Loucy (cell line): ENCODE measurements at regions not wholly inside any gene's neighbourhood (a gene's known extent, or its start where the extent isn't known, plus 50 kb on each side); places are given as distances from the start of the nearest gene placed in this dataset.

Experiments
- EZH2phosphoT487 ChIP-seq: fragments of 200-600 bp; IDR thresholded peaks from 2 replicates; pipeline ENCODE4 v1.6.1; 2018; ENCODE audit warnings: antibody characterized with exemption, mild to moderate bottlenecking, moderate library complexity, borderline replicate concordance
- TF ChIP-seq, protein P1 (sequence below): fragments of 200-600 bp; sonication (generic); conservative IDR thresholded peaks from 2 replicates; pipeline ENCODE4 v1.5.1; 2014; ENCODE audit warnings: mild to moderate bottlenecking, antibody characterized with exemption, low read length

DNA sequence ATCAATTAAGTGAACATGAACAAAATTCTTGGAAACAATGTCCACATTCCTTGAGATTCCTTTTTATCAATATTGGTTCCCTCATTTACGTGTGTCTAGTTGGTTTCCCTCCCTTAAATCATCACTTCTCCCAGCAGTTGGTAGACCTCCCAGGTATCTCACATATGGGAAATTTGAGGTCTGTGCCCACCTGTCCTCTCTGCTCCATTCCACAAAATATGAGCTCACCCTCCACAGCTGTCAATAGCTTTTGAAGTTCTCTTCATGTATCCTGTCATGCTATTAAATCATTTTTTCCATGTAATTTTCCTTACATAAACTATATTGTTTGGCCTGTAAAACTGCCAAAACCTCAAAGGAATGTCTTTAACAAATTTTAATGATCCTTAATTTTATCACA, 992.2 kb upstream of the ACVR2A start:
- TF ChIP-seq, protein P1, sequence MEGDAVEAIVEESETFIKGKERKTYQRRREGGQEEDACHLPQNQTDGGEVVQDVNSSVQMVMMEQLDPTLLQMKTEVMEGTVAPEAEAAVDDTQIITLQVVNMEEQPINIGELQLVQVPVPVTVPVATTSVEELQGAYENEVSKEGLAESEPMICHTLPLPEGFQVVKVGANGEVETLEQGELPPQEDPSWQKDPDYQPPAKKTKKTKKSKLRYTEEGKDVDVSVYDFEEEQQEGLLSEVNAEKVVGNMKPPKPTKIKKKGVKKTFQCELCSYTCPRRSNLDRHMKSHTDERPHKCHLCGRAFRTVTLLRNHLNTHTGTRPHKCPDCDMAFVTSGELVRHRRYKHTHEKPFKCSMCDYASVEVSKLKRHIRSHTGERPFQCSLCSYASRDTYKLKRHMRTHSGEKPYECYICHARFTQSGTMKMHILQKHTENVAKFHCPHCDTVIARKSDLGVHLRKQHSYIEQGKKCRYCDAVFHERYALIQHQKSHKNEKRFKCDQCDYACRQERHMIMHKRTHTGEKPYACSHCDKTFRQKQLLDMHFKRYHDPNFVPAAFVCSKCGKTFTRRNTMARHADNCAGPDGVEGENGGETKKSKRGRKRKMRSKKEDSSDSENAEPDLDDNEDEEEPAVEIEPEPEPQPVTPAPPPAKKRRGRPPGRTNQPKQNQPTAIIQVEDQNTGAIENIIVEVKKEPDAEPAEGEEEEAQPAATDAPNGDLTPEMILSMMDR, result no peak
- no peak for TF ChIP-seq EZH2phosphoT487
